HG03457 (cell line): ENCODE measurements at regions not wholly inside any gene's neighbourhood (a gene's known extent, or its start where the extent isn't known, plus 50 kb on each side); places are given as distances from the start of the nearest gene placed in this dataset.

Experiments used
- ATAC-seq: cut with Tn5 transposase; IDR thresholded peaks from one replicate; pipeline ENCODE4 v1.9.1; 2021; ENCODE audit warnings: moderate number of reproducible peaks; ENCODE audit not compliant: unreplicated experiment

DNA sequence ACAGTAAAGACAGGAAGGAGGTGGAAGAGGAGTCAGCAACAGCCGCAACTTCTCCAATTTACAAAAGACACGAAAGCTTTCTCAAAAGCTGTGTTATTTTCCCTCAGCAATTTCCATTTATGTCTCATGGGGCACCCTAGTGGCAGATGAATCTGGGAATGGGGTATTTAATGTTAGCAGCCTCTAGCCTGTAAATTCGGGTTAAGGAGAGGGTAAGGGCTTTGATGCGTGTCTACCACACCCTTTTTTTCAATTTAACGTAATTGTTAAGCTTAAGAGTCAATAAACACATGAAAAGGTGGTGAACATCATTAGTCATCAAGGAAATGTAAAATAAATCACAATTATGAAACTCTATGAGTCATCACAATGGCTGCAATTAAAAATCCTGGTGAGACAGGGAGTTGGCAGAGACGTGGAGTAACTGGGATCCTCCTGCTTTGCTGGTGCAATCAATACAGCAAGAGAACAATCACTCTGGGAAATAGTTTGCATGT, 986.4 kb downstream of the AACS start:
- no peak for ATAC-seq

DNA sequence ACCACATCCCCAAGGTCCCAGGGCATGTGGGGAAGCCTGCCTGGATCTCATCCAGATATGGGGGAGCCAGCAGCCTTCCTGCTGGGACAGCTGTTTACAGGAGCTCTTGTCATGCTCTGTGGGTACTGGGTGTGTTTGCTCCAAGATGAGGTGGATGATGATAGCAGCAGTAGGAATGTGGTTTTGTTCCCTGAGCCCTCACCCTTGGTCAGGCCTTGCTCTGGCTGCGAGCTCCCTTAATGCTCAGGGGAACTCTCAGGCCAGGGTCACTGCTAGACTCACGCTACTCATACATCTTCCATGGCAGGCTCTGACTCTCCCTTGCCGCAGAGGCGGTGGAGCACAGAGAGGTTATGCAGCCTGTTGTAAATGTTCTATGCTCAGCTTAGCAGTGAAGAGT, 990.3 kb downstream of the AACS start:
- no peak for ATAC-seq

DNA sequence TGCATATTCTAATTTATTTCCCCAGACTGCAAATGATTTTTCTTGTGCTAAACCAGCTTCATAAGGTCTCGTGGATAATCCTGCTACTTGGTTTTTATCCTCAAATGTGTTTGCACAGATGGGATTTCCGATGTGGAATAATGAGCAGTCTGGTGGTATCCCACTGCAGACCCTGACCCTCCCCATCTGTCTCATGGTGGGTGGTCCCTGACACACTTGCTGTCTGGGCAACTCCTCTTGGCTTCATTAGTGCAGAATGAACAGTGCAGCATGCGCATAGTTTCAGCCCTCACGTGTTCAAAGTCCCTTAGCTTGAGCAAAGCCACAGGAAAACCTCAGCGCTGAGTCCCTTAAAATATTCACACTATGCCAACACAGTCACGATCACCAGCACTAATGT, 996.5 kb downstream of the AACS start:
- ATAC-seq: no peak

DNA sequence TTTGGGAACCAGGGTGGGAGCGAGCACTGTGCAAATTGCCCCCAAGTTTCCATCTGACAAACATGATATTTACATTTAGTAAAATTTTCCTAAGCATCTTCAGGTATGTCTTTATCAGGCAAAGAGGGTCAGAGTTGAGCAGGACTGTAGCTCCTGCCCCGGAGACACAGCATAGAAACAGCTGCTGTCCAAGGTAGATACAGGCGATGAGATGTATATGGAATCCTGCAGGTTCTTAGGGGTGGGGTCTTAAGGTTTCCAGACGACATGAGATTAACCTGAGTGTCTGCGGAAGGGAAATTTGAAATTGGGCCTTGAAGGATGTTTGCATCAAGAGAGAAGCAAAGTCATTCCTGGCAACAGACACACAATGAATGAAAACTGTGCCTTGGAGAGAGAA, 998.8 kb downstream of the AACS start:
- ATAC-seq: no peak

DNA sequence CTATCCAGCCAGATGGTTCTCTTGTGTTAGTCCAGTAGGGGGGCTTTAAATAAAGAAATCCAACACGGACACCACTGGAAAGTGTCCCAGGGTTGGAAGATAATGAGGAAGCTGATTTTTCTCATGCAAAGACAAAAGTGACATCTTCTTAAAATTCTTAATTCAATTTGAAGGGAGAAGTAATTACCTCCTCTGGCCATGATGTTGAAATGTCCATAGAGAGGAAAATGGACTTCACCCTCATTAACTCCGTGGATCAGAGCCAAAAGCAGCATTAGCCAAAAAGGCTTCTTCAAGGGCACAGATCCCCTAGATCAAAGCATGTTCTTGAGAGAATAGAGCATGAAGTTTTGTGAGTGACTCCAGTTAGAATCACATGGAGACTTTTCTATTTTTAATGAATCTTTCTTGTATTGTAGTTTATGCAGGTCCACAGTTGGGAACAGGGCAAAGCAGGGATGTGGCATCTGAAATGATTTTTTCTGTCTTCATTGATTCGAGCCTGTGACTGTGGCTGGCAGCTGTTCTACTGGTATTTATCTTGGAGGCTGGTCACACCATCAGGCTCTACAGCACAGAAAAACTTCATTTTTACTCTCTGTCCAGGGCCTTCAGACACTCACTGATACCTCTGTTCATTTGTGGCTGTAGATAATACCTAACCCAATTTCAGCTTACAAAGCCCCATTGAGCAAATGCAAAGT, 1002.5 kb downstream of the AACS start:
- ATAC-seq: no peak

DNA sequence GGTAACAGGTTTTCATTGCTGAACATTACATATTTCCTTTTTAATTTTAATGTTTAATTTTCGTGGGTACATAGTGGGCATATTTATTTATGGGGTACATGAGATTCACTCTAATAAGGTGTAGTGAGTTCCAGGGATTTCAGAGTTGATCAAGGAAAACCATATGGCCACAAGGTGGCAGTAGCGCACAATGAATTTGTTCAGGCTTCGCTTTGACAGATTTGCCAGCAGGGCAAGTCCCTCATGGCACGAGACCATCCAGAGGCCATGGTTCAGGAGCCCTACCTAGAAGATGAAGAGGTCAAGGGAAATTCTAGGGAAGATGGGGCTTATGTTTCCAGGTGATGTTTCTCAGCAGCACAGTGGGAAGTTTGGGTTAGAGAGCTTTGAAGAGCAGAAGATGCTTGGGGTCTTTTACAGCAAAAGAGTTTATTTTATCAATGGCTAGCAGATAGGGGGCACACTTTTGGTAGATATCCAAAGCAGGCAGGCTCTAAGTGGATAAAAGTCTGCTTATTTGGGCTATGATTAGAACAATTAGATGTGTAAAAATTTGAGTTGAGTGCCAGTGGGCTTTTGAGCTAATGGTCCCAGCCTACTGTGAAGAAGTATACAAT, 1004.4 kb downstream of the AACS start:
- ATAC-seq: no peak

DNA sequence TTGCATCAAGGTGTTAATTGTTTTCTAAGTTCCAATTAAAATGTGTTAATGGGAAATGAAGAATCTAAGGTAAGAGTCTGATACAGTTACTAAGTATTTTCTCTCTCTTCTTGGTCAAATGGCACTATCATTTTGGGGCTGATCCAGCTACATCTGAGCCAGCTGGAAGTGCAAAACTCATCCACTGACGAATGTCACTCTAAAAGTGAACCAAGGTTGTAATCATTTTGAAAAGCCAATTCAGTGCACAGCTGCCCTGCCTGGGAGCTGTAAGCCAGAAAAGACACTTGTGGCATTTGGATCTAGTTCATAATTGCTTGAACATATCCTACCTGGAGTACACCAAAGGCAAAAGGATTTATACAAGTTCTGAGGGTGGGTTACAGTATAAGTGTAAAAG, 1011.3 kb downstream of the AACS start:
- no peak for ATAC-seq

DNA sequence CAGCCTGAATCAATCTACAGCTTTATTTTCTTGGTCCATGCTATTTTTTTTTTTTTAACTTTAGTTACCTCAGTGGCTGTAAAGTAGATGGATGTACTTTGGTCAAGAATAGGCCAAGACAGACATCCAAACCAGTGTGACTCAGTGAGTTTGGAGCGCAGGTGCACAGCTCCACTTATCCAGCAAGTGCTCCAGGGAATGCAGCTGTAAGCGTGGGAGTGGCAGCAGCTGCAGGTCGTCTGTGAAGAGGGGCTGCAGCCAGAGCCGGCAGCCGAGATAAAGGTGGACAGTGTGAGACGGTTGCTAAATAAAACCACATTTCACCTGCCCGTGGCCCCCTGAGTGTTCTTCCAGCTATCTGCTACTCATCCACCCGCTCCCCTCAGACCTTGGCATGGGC, 1018.7 kb downstream of the AACS start:
- ATAC-seq: no peak

DNA sequence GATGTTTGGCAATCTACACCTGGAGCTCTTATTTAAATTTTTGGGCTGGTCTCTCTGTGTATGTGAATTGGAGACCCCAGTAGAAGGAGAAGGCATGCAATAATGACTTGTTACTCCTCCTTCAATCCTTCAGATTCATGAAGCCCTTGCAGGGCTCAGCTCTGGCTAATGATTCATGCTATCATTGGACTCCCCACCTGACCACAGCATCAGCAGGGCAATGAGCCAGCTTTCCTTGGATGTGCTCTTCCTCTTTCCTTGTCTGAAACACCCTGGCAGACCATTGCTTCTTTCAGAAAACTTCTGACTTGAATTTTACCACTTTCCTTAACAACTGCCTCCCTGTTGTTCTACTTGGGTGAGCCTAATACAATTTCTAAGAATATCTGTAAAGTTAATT, 1019.2 kb downstream of the AACS start:
- ATAC-seq: no peak

DNA sequence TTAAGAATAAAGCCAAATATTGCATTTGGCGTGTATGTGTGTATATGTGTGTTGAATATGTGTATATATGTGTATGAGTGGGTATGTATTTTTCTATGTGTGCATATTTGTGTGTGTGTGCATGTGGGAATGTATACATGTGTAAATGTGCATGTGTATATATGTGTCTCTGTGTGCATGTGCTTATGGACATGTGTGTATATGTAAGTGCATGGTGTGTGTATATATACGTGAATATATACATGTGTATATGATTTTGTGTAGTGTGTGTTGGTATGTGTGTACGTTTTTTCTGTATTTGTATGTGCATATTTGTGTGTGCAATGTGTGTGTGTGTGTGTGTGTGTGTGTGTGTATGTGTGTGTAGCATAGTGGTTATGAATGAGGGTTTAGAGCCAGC, 1021.0 kb downstream of the AACS start:
- no peak for ATAC-seq

DNA sequence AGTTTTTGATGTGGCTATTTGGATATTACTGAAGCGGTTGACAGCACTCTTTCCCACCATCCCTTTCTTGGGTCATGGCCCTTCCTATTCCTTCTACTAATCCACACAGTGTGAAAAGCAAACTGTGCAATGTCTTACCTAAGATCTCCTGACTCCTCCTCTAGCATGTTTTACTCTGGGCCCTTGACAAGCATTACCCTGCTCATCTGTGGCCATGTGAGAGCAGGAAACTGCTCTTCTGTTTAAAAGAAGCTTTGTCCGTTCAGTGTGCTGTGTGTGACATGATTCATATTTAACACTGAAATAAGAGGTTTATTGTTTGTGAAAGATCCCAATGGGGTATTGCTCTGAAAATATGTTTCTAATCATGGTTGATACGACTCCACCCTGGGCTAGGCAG, 1022.5 kb downstream of the AACS start:
- ATAC-seq: no peak

DNA sequence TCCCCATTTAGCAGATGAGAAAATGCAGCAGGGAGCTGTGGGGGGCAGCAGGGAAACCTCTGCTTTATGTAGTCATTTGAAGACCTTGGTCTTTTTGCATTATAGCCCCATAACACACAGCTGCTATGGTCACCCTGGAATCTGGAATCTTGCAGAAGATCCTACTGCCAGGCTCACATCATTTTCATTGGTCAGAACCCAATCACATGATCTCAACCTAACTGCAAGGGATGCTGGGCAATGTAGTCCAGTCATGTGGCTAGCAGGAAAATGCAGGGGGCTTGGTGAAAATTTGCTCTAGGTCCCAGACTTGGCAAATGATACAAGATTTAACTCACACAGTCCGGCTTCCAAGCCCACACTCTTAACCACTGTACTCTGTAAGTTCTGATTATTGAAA, 1028.7 kb downstream of the AACS start:
- no peak for ATAC-seq

DNA sequence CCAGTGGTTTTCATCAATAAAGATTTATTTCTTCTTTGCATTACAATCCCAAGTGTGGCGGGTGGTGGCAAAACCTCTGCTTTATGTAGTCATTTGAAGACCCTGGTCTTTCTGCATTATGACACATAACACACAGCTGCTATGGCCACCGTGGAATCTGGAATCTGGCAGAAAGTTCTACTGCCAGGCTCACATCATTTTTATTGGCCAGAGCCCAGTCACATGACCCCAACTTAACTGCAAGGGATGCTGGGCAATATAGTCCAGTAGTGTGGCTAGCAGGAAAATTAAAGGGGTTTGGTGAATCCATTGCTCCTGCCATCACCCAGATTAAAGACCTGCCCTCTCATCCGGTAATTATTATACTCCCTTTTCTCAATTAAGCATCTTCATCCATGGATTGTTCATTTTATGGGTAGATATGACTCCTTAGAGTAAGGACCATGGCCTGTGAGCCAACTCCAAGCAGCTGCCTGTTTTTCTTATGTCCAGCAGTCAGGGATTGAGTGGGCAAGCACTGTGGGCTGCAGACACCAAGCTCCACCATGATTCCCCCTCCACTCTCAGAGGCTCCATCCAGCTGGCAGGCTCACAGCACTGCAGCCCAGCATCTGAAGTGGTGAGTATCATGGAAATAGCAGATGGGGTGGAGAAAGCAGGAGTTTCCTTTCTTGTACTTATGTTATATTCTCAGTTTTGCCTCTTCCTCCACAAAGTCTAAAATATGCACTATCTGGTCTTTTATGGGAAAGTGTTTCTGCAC, 1030.7 kb downstream of the AACS start:
- no peak for ATAC-seq

DNA sequence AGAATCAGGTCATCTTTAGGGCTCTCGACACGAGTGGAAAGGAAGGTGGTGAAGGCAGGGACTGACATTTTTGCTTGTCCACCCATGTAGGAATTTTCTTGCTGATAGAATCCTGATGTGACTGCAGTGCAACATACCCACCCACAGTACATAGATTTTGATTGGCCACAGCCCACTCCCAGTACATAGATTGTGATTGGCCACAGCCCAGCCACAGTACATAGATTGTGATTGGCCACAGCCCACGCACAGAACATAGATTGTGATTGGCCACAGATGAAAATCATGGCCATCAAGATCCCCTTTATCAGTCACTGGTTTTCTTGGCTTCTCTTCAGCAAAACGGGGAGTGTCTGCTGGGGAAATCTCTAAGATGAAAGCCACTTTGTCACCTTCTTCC, 1041.5 kb downstream of the AACS start:
- no peak for ATAC-seq

DNA sequence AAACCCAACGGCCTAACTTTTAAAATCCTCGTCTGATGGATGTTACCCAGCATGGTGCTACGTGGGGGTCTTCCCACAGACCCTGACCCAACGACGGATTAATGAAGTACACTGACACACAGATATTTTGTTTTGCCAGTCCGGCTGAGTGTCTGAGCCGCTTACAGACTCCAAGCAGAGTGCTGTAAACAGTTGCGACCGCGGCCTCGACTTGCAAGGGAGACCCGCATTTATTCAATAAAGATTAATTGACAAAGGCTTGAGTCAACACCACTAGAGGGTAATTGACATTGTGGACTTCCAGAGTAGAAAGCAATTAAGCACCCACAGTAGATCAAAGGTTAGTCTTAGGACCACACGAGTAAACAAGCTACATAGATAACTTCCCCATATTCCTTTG, 1042.4 kb downstream of the AACS start:
- ATAC-seq: no peak

DNA sequence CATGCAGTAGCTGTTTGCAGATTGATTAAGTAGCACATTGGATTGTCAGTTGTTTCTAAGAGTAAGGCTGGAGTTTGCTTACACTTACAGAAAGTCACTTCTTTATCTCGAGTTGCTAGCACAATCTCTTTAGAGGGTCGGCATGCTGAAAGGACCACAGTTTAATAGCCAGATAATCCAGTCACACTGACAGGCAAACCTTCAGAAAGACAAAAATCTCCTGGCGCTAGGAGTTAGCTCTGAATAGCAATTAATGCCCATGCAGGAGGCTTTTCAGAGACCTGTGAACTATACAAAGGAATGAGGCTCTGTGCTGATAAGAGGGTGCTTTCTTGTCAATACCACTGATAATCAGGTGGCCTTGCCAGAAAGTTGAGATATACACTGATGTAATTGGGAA, 1043.0 kb downstream of the AACS start:
- no peak for ATAC-seq

DNA sequence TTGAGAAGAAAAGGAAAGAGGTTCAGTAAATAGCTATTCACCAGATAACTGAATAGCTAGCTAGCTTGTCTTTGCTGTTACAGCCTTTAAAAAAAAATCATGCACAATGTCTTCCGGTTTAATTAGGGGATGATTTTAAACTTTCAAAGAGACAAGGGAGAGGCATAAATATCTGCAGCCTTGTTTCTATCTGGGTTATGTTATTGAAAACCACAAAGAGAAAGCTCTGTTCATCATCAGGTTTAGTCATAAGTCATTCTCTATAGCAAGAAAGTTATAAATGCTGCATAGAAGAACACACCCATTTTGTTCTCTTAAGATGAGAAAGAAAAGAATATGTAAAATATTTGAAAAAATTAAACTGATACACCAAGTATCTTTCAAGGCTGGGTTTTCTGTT, 1046.9 kb downstream of the AACS start:
- no peak for ATAC-seq

DNA sequence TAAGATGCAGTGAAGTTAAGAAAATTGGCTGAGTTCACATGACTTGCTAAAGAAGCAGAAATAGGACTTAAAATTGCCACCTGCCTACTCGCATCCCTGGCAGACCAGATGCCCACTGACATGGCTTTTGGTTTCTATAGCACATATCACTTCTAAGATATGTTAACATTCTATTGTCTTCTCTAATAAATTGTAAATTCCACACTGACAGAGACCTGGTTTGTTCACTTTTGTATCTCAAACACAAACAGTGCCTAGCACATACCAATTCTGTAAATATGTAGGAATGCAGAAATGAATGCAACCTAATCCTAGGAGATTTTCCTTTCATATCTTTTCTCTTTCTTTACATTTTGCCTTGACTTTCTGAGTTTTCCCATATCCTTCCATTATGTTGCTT, 1047.6 kb downstream of the AACS start:
- ATAC-seq: no peak

DNA sequence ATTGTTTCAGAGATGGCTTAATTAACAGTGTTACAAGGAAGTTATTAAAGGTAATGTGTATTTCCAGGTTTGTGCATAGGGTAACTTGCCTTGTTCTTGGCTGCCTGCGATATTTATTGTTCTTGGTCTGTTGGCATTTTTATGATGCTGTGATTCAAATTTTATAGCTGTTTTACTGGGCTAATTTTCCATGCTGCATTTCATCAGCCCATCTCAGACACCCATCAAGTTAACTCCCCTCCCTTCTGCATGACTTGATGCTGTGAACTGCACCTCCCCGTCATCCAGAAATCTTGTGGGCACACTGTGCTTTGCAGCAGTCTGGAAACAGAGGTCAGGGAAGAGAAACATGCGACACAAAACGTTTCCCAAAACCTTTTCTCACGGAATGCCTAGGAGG, 1049.2 kb downstream of the AACS start:
- no peak for ATAC-seq

DNA sequence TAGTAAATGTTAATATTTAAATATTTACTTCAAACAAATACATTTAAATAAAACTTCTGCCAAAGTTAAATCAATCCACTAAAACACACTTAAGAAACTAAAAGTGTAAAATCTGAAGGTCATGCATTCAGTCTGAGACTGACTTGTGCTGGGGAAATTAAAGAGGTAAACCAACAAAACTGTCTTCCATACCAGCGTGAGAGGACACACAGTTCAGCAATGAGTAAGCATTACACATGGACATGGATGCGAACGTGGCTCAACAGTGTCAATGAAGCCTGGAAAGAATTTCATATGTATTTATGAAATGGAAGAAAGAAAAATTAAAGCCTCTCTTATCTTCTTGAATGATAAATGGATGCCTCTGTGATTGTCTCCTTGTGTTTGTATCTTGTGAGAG, 1052.3 kb downstream of the AACS start:
- ATAC-seq: no peak

DNA sequence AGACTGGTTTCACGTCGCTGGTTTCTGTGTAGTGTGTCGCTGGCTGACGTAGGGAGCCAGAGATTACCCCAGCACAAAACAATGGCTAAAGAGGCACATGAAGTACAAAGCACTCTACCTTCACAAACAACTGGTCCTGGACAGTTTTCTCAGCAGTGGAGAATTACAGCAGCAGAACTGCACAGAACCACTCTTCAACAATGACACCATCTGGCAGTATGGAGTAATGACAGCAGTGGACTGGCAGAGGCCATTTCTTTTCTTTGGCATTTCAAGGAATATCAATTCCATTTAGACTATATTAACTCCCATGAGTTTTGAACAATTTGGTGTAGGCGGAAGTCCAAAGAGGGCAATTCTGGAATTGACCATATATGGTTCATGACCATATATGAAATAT, 1074.1 kb downstream of the AACS start:
- ATAC-seq: no peak

DNA sequence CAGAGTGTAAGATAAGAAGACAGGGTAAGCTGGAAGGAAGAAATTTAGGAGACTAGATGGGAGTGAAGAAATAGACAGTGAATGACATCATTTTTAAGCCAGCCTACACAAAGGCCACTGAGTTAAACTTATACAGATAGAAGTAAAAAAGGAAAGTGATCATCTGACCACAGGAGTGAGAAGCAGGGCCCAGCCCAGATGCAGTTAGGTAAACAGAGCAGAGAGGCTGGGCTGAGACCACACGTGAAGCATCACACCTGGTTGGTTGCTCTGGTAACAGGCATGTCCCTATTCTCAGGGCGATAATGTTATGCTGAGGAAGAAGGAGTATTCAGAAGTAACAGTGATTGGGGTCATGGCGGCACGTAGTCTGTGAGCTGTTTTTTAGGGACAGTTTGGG, 1079.4 kb downstream of the AACS start:
- no peak for ATAC-seq
